ENCODE measurements at regions not wholly inside any gene's neighbourhood (a gene's known extent, or its start where the extent isn't known, plus 50 kb on each side); places are given as distances from the start of the nearest gene placed in this dataset.

DNA sequence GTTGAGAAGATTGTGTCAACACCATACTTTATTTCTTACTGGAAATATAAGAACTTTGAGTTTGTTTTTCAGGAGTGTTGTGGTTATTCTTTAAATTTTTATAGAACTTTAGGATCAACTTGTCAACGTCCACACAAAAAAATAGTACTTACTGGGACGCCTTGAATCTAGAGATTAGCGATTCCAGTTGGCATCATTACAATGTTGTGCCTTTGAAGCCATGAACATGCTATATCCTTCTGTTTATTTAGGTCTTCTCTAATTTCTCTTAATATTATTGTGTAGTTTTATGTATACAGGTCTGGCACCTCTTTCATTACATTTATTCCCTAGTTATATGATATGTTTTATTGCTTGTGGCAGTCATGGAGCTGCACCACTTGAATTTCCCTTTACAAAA lies 320.8 kb upstream of the CCDC196 start:
- TF ChIP-seq CTCF (IDR thresholded peaks at IDR 0.05), result no peak
- TF ChIP-seq POLR2A (IDR thresholded peaks at IDR 0.05), result no peak
